WTC11 (cell line): ENCODE measurements at regions not wholly inside any gene's neighbourhood (a gene's known extent, or its start where the extent isn't known, plus 50 kb on each side); places are given as distances from the start of the nearest gene placed in this dataset.

Source experiments
- ESRRA ChIP-seq: sonication (generic); formaldehyde crosslinking; IDR thresholded peaks from 2 replicates; pipeline ENCODE4 v1.8.1; 2022; ENCODE audit warnings: mild to moderate bottlenecking, missing genetic modification reagents, borderline replicate concordance
- FOXJ3 ChIP-seq: sonication (generic); formaldehyde crosslinking; IDR thresholded peaks from 2 replicates; pipeline ENCODE4 v1.9.0; 2021; ENCODE audit warnings: missing genetic modification reagents, mild to moderate bottlenecking, borderline replicate concordance
- KAT7 ChIP-seq: sonication (generic); formaldehyde crosslinking; IDR thresholded peaks from 2 replicates; pipeline ENCODE4 v1.8.1; 2023; ENCODE audit warnings: missing genetic modification reagents, mild to moderate bottlenecking, borderline replicate concordance
- ZNF416 ChIP-seq: fragments of 250-450 bp; sonication (Bioruptor Pico); IDR thresholded peaks from 2 replicates; pipeline ENCODE4 v1.9.0; 2021; ENCODE audit warnings: mild to moderate bottlenecking, inconsistent platforms
- TF ChIP-seq, protein P1 (sequence below): fragments of 200-600 bp; IDR thresholded peaks from 2 replicates; pipeline ENCODE4 v1.8.0; 2022; ENCODE audit warnings: antibody characterized with exemption
- TF ChIP-seq, protein P2 (sequence below): sonication (generic); formaldehyde crosslinking; IDR thresholded peaks from 2 replicates; pipeline ENCODE4 v1.8.1; 2022; ENCODE audit warnings: low read depth, mild to moderate bottlenecking, moderate library complexity, missing genetic modification reagents, borderline replicate concordance
- TF ChIP-seq, protein P3 (sequence below): sonication (generic); formaldehyde crosslinking; IDR thresholded peaks from 2 replicates; pipeline ENCODE4 v1.8.0; 2023; ENCODE audit warnings: missing genetic modification reagents, mild to moderate bottlenecking, borderline replicate concordance
- TF ChIP-seq, protein P4 (sequence below): sonication (generic); formaldehyde crosslinking; IDR thresholded peaks from 2 replicates; pipeline ENCODE4 v1.8.0; 2022; ENCODE audit warnings: mild to moderate bottlenecking, missing genetic modification reagents

DNA sequence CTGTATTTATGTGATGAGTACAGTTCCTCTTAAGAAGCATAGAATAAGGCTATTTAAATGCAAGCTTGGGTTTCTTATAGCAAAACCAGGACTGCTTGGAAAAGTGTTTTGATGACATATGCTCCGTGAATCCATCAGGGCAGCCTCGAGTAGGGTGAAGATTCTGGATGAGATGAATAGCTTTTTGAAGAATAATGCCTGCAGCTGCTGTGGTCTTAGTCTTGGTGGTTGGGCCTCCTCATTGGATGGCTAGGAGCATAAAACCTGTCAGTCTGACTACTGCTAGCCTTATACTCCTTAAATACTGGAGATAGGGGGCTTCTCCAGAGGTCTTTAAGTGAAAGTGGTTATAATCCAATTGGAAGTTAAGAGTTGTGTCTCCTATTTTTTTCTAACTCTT lies 704.3 kb downstream of the FGF9 start:
- TF ChIP-seq, protein P1, sequence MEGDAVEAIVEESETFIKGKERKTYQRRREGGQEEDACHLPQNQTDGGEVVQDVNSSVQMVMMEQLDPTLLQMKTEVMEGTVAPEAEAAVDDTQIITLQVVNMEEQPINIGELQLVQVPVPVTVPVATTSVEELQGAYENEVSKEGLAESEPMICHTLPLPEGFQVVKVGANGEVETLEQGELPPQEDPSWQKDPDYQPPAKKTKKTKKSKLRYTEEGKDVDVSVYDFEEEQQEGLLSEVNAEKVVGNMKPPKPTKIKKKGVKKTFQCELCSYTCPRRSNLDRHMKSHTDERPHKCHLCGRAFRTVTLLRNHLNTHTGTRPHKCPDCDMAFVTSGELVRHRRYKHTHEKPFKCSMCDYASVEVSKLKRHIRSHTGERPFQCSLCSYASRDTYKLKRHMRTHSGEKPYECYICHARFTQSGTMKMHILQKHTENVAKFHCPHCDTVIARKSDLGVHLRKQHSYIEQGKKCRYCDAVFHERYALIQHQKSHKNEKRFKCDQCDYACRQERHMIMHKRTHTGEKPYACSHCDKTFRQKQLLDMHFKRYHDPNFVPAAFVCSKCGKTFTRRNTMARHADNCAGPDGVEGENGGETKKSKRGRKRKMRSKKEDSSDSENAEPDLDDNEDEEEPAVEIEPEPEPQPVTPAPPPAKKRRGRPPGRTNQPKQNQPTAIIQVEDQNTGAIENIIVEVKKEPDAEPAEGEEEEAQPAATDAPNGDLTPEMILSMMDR, result no peak
- TF ChIP-seq FOXJ3 (no peak), ESRRA (CRISPR knock-in tag) (no peak), KAT7 (no peak), ZNF416 (CRISPR knock-in tag) (no peak)
- TF ChIP-seq, protein P2, sequence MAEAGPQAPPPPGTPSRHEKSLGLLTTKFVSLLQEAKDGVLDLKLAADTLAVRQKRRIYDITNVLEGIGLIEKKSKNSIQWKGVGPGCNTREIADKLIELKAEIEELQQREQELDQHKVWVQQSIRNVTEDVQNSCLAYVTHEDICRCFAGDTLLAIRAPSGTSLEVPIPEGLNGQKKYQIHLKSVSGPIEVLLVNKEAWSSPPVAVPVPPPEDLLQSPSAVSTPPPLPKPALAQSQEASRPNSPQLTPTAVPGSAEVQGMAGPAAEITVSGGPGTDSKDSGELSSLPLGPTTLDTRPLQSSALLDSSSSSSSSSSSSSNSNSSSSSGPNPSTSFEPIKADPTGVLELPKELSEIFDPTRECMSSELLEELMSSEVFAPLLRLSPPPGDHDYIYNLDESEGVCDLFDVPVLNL (CRISPR knock-in tag), result no peak
- TF ChIP-seq, protein P3, sequence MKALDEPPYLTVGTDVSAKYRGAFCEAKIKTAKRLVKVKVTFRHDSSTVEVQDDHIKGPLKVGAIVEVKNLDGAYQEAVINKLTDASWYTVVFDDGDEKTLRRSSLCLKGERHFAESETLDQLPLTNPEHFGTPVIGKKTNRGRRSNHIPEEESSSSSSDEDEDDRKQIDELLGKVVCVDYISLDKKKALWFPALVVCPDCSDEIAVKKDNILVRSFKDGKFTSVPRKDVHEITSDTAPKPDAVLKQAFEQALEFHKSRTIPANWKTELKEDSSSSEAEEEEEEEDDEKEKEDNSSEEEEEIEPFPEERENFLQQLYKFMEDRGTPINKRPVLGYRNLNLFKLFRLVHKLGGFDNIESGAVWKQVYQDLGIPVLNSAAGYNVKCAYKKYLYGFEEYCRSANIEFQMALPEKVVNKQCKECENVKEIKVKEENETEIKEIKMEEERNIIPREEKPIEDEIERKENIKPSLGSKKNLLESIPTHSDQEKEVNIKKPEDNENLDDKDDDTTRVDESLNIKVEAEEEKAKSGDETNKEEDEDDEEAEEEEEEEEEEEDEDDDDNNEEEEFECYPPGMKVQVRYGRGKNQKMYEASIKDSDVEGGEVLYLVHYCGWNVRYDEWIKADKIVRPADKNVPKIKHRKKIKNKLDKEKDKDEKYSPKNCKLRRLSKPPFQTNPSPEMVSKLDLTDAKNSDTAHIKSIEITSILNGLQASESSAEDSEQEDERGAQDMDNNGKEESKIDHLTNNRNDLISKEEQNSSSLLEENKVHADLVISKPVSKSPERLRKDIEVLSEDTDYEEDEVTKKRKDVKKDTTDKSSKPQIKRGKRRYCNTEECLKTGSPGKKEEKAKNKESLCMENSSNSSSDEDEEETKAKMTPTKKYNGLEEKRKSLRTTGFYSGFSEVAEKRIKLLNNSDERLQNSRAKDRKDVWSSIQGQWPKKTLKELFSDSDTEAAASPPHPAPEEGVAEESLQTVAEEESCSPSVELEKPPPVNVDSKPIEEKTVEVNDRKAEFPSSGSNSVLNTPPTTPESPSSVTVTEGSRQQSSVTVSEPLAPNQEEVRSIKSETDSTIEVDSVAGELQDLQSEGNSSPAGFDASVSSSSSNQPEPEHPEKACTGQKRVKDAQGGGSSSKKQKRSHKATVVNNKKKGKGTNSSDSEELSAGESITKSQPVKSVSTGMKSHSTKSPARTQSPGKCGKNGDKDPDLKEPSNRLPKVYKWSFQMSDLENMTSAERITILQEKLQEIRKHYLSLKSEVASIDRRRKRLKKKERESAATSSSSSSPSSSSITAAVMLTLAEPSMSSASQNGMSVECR (CRISPR knock-in tag), result no peak
- TF ChIP-seq, protein P4, sequence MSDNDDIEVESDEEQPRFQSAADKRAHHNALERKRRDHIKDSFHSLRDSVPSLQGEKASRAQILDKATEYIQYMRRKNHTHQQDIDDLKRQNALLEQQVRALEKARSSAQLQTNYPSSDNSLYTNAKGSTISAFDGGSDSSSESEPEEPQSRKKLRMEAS (CRISPR knock-in tag), result no peak
